ENCODE measurements at regions not wholly inside any gene's neighbourhood (a gene's known extent, or its start where the extent isn't known, plus 50 kb on each side); places are given as distances from the start of the nearest gene placed in this dataset.

- no peaks in the 10 kb centered on the region for H3K36me3 ChIP-seq (ENCODE audit: insufficient read depth, low read length)
- no peaks in the 10 kb centered on the region for H3K27me3 ChIP-seq (ENCODE audit: low read length)
- no peaks in the 10 kb centered on the region for H3K79me2 ChIP-seq (ENCODE audit: low read length)
- H3K4me3 ChIP-seq (ENCODE audit: low read length), result no peak overlapping the region
- H3K4me2 ChIP-seq (ENCODE audit: low read depth, low read length, poor library complexity, severe bottlenecking), result no peak overlapping the region
- H4K20me1 ChIP-seq (ENCODE audit: insufficient read depth, low read depth, low read length), result no peaks in the 10 kb centered on the region
- no peaks in the 10 kb centered on the region for H3K4me1 ChIP-seq (ENCODE audit: low read length)
- H3K9me2 ChIP-seq (replicated peaks; ENCODE audit: insufficient read depth, low read length), result no peaks in the 10 kb centered on the region
- no peak for DNase-seq
- no peak overlapping the region for H2AFZ ChIP-seq (ENCODE audit: low read length)
- H3K9me3 ChIP-seq (ENCODE audit: low read length), result no peaks in the 10 kb centered on the region
- H3K27ac ChIP-seq (ENCODE audit: low read length), result no peak overlapping the region
- H3K9ac ChIP-seq (ENCODE audit: low read length), result no peak overlapping the region
Measured at GRCh38 chr2:223214394-223215253, 162.6 kb downstream of the KCNE4 start.

- Histone ChIP-seq H3K4me1 (ENCODE audit: low read length) (no peaks in the 10 kb centered on the region), H3K27me3 (ENCODE audit: low read length) (no peaks in the 10 kb centered on the region), H3K79me2 (ENCODE audit: low read length) (no peaks in the 10 kb centered on the region), H3K9me3 (ENCODE audit: low read length) (no peaks in the 10 kb centered on the region), H3K4me3 (ENCODE audit: low read length) (no peak overlapping the region), H3K36me3 (ENCODE audit: insufficient read depth, low read length) (no peaks in the 10 kb centered on the region), H3K27ac (ENCODE audit: low read length) (no peak overlapping the region), H3K9me2 (replicated peaks; ENCODE audit: insufficient read depth, low read length) (no peaks in the 10 kb centered on the region), H3K9ac (ENCODE audit: low read length) (no peak overlapping the region), H3K4me2 (ENCODE audit: low read depth, low read length, poor library complexity, severe bottlenecking) (no peak overlapping the region), H2AFZ (ENCODE audit: low read length) (no peak overlapping the region), H4K20me1 (ENCODE audit: insufficient read depth, low read depth, low read length) (no peaks in the 10 kb centered on the region)
- DNase-seq, result no peak
Measured at GRCh38 chr2:223215254-223215516, 163.2 kb downstream of the KCNE4 start.

- Histone ChIP-seq H3K9ac (ENCODE audit: low read length) (no peak overlapping the region), H3K27me3 (ENCODE audit: low read length) (no peaks in the 10 kb centered on the region), H3K4me3 (ENCODE audit: low read length) (no peak overlapping the region), H3K27ac (ENCODE audit: low read length) (no peak overlapping the region), H2AFZ (ENCODE audit: low read length) (no peak overlapping the region), H3K4me1 (ENCODE audit: low read length) (no peaks in the 10 kb centered on the region), H3K36me3 (ENCODE audit: insufficient read depth, low read length) (no peaks in the 10 kb centered on the region), H4K20me1 (ENCODE audit: insufficient read depth, low read depth, low read length) (no peaks in the 10 kb centered on the region), H3K4me2 (ENCODE audit: low read depth, low read length, poor library complexity, severe bottlenecking) (no peak overlapping the region), H3K9me2 (replicated peaks; ENCODE audit: insufficient read depth, low read length) (no peaks in the 10 kb centered on the region), H3K9me3 (ENCODE audit: low read length) (no peaks in the 10 kb centered on the region), H3K79me2 (ENCODE audit: low read length) (no peaks in the 10 kb centered on the region)
- no peak for DNase-seq
Measured at GRCh38 chr2:223217373-223217772, 165.4 kb downstream of the KCNE4 start.

- no peak overlapping the region for H3K4me3 ChIP-seq (ENCODE audit: low read length)
- H3K9me2 ChIP-seq (replicated peaks; ENCODE audit: insufficient read depth, low read length), result no peaks in the 10 kb centered on the region
- H3K27me3 ChIP-seq (ENCODE audit: low read length), result no peaks in the 10 kb centered on the region
Measured at GRCh38 chr2:223218587-223219178, 166.7 kb downstream of the KCNE4 start.

GRCh38 chr2:223219872-223220657 lies 168.1 kb downstream of the KCNE4 start:
- Histone ChIP-seq H3K9me2 (replicated peaks; ENCODE audit: insufficient read depth, low read length) (no peaks in the 10 kb centered on the region), H3K9me3 (ENCODE audit: low read length) (no peaks in the 10 kb centered on the region), H3K36me3 (ENCODE audit: insufficient read depth, low read length) (no peaks in the 10 kb centered on the region), H3K4me2 (ENCODE audit: low read depth, low read length, poor library complexity, severe bottlenecking) (no peak overlapping the region), H2AFZ (ENCODE audit: low read length) (no peak overlapping the region), H4K20me1 (ENCODE audit: insufficient read depth, low read depth, low read length) (no peaks in the 10 kb centered on the region), H3K9ac (ENCODE audit: low read length) (no peak overlapping the region), H3K27ac (ENCODE audit: low read length) (no peak overlapping the region), H3K27me3 (ENCODE audit: low read length) (no peaks in the 10 kb centered on the region), H3K79me2 (ENCODE audit: low read length) (no peaks in the 10 kb centered on the region), H3K4me1 (ENCODE audit: low read length) (no peaks in the 10 kb centered on the region), H3K4me3 (ENCODE audit: low read length) (no peak overlapping the region)
- no peak for DNase-seq

More at GRCh38 chr2:223218587-223219178, 166.7 kb downstream of the KCNE4 start:
- Histone ChIP-seq H3K4me1 (ENCODE audit: low read length) (no peaks in the 10 kb centered on the region), H3K4me2 (ENCODE audit: low read depth, low read length, poor library complexity, severe bottlenecking) (no peak overlapping the region), H3K79me2 (ENCODE audit: low read length) (no peaks in the 10 kb centered on the region), H3K27ac (ENCODE audit: low read length) (no peak overlapping the region), H2AFZ (ENCODE audit: low read length) (no peak overlapping the region), H3K9me3 (ENCODE audit: low read length) (no peaks in the 10 kb centered on the region), H3K9ac (ENCODE audit: low read length) (no peak overlapping the region), H3K36me3 (ENCODE audit: insufficient read depth, low read length) (no peaks in the 10 kb centered on the region), H4K20me1 (ENCODE audit: insufficient read depth, low read depth, low read length) (no peaks in the 10 kb centered on the region)
- DNase-seq, result no peak

GRCh38 chr2:223220658-223220925 lies 168.6 kb downstream of the KCNE4 start:
- no peak overlapping the region for H3K4me3 ChIP-seq (ENCODE audit: low read length)
- no peaks in the 10 kb centered on the region for H3K4me1 ChIP-seq (ENCODE audit: low read length)
- H3K27me3 ChIP-seq (ENCODE audit: low read length), result no peaks in the 10 kb centered on the region
- H4K20me1 ChIP-seq (ENCODE audit: insufficient read depth, low read depth, low read length), result no peaks in the 10 kb centered on the region
- H3K4me2 ChIP-seq (ENCODE audit: low read depth, low read length, poor library complexity, severe bottlenecking), result no peak overlapping the region
- no peak for DNase-seq
- no peaks in the 10 kb centered on the region for H3K36me3 ChIP-seq (ENCODE audit: insufficient read depth, low read length)
- H3K79me2 ChIP-seq (ENCODE audit: low read length), result no peaks in the 10 kb centered on the region
- no peaks in the 10 kb centered on the region for H3K9me2 ChIP-seq (replicated peaks; ENCODE audit: insufficient read depth, low read length)
- no peaks in the 10 kb centered on the region for H3K9me3 ChIP-seq (ENCODE audit: low read length)
- no peak overlapping the region for H2AFZ ChIP-seq (ENCODE audit: low read length)
- H3K9ac ChIP-seq (ENCODE audit: low read length), result no peak overlapping the region
- H3K27ac ChIP-seq (ENCODE audit: low read length), result no peak overlapping the region

- Histone ChIP-seq H4K20me1 (ENCODE audit: insufficient read depth, low read depth, low read length) (no peaks in the 10 kb centered on the region), H3K4me1 (ENCODE audit: low read length) (no peaks in the 10 kb centered on the region), H3K4me2 (ENCODE audit: low read depth, low read length, poor library complexity, severe bottlenecking) (no peak overlapping the region), H3K27ac (ENCODE audit: low read length) (no peak overlapping the region), H2AFZ (ENCODE audit: low read length) (no peak overlapping the region), H3K9ac (ENCODE audit: low read length) (no peak overlapping the region), H3K9me3 (ENCODE audit: low read length) (no peaks in the 10 kb centered on the region), H3K27me3 (ENCODE audit: low read length) (no peaks in the 10 kb centered on the region), H3K4me3 (ENCODE audit: low read length) (no peak overlapping the region), H3K79me2 (ENCODE audit: low read length) (no peaks in the 10 kb centered on the region), H3K36me3 (ENCODE audit: insufficient read depth, low read length) (no peaks in the 10 kb centered on the region), H3K9me2 (replicated peaks; ENCODE audit: insufficient read depth, low read length) (no peaks in the 10 kb centered on the region)
- DNase-seq, result no peak
Measured at GRCh38 chr2:223221139-223221835, 169.3 kb downstream of the KCNE4 start.

GRCh38 chr2:223222397-223222796 lies 170.4 kb downstream of the KCNE4 start:
- Histone ChIP-seq H3K4me1 (ENCODE audit: low read length) (no peaks in the 10 kb centered on the region), H3K9ac (ENCODE audit: low read length) (no peak overlapping the region), H3K9me3 (ENCODE audit: low read length) (no peaks in the 10 kb centered on the region), H3K36me3 (ENCODE audit: insufficient read depth, low read length) (no peaks in the 10 kb centered on the region), H3K4me3 (ENCODE audit: low read length) (no peak overlapping the region), H3K27me3 (ENCODE audit: low read length) (no peaks in the 10 kb centered on the region), H4K20me1 (ENCODE audit: insufficient read depth, low read depth, low read length) (no peaks in the 10 kb centered on the region), H2AFZ (ENCODE audit: low read length) (no peak overlapping the region), H3K9me2 (replicated peaks; ENCODE audit: insufficient read depth, low read length) (no peaks in the 10 kb centered on the region), H3K4me2 (ENCODE audit: low read depth, low read length, poor library complexity, severe bottlenecking) (no peak overlapping the region), H3K79me2 (ENCODE audit: low read length) (no peaks in the 10 kb centered on the region), H3K27ac (ENCODE audit: low read length) (no peak overlapping the region)
- DNase-seq, result no peak
